GM19193 (cell line): ENCODE measurements at regions not wholly inside any gene's neighbourhood (a gene's known extent, or its start where the extent isn't known, plus 50 kb on each side); places are given as distances from the start of the nearest gene placed in this dataset.

Experiments
- POLR2A ChIP-seq: IDR thresholded peaks from 4 replicates; pipeline ENCODE4 v1.6.1; 2011; ENCODE audit not compliant: insufficient read depth, insufficient read length; ENCODE audit errors: extremely low read depth

DNA sequence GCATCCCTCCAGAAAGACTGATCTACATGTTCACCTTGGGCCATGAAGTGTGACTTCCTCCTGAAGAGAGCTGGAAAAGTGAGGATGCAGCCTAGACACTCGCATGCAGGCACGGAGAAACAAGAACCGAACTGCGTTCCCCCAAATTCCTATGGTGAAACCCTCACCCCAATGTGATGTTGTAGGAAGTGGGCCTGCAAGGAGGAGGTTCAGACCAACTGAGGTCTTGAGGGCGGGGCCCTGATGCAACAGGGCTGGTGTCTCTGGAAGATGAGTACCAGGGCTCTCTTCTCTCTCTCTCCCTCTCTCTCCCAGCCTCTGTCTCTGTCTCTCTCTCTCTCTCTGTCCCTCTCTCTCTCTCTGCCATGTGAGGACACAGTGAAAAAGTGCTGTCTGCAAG lies 501.1 kb downstream of the BRD1 start:
- no peak for TF ChIP-seq POLR2A

- TF ChIP-seq POLR2A = no peak
These were observed 501.9 kb downstream of the BRD1 start for GRCh38 chr22:49325531-49326395.

DNA sequence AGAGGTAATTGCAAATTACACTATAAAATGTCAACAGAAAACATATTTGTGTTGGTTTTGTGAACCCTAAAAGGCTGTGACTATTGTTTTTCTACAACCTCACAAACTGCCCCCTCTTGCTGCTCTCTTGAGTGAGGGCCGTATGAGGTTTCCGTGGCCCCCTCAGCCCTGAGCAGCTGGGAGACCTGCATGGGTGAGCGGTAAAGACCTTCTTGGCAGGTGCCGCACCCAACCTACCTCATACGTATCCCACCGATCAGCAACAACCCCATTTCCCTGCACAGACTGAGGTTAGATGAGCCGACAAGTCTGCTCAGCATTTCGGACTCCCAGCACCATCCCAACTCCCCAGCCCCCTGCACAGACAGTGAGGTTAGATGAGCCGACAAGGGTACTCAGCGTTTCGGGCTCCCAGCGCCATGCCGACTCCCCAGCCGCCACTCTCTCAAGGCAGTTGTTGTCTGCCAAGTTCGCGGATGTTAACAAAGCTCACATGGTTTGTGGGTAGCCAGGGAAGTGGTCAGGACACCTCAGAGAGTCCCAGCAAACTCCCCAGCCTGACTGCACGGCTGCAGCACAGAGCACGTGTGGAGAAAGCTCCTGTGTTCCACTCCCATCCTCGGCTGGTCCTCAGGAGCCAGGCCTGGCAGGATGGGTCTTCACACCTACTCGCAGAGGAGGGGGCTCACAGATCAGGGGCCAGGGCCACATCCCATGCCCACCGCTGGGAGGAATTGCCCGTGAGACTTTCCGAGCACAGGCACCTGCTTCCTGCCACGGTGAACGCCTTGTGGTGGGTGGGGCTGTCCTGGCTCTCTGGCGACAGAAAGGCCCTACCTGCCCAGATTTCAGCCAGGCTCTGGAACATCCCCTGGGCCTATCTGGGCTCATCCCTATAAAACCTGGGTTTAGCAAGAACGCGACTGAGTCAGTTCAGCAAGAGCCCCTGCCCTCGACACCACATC lies 502.9 kb downstream of the BRD1 start:
- no peak for TF ChIP-seq POLR2A

DNA sequence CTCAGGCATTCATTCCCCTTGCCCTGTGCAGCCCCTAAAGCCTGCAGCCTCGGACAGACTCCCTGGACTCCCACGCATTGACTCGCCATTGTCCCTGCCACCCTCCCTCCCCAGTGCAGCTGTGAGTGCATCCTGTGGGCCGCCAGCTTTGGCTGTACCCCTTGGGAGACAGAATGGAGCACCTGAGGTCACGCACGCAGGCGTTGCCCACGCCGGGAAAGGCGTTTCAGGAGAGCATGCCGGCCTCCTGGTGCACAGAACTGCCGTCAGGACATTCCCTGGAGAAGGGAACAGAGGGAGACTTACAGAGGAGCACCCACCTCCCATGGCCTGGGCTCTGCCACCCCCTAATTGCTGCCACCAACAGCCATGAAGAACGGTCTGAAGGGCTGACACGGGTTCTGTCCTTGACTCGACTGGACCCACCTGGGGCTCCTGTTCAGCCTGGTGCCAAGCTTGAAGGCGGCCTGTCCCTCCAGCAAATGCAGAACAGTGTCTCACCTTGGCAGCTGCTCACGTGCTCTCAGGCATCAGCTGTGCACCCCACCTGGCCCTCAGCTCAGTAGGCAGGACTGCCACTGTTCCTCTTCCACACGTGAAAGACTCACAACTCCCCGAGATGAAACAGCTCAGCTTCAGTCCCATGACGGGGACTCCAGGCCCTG lies 503.8 kb downstream of the BRD1 start:
- no peak for TF ChIP-seq POLR2A

GRCh38 chr22:49322861-49323622 lies 504.6 kb downstream of the BRD1 start:
- TF ChIP-seq POLR2A = no peak

DNA sequence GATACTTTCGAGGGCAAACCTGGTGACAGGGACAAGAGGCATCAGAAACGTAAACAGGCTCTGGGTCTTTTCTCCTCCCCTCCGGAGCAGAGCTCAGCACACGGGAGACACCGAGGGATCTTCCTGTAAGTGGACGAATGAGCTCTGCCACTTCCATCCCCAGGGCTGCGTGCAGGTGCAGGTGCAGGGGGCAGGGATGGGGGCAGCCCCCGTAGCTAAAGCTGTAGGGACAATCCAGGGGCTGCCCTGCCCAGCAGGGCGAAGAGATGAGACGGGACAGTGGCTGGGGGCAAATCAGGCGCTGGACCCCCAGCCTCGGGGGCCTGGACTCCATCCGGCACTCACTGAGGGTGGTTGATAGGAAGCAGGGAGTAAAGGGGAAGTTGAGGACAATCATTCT lies 505.4 kb downstream of the BRD1 start:
- no peak for TF ChIP-seq POLR2A

- TF ChIP-seq POLR2A = no peak
These were observed 506.1 kb downstream of the BRD1 start for GRCh38 chr22:49321477-49322055.

DNA sequence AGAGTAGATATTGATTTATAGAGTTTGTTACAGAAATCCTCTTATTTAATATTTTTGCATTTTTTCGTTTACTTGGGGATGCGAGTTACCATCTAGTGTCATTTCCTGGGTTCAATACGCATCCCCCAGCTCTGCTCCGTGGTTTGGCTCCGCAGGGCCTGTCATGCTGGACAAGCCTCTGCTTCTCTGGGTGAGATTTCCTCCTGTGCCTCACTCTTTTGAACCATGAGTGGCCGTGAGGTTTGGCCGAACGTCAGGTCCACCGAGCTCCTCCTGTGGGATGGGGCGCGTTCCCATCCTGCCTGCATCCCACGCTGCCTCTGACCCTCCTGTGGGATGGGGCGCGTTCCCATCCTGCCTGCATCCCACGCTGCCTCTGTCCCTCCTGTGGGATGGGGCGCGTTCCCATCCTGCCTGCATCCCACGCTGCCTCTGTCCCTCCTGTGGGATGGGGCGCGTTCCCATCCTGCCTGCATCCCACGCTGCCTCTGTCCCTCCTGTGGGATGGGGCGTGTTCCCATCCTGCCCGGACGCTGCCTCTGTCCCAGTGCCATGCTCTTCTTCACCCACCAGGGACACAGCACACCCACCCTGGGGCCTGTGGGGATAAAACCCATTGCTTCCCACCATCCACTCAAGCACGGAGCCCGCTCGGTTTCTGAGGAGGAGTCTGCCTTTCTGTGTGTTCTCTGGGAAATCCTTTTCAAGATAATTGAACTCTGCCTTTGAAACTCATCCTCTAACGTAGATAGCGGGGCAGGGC lies 506.8 kb downstream of the BRD1 start:
- TF ChIP-seq POLR2A = no peak

- no peak for TF ChIP-seq POLR2A
These were observed 510.3 kb downstream of the BRD1 start for GRCh38 chr22:49317369-49317768.

DNA sequence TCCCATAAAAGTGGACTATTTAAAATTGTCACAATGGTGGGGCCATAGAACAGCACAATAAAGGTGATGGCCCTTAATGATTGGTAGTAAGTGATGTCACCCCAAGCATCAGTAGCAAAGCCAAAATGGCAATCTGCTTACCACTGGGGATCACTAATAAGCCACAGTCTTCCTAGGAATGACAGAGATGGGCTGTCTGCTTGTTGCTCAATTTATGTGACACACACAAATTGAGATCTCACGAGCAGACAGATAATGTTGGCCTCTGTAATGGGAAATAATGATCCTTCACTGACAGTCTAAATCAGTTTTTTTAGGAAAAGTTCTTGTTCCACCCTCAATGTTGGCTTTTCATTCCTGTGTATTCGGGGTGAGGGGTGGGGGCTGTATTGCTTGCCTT lies 515.1 kb downstream of the BRD1 start:
- TF ChIP-seq POLR2A = no peak

- no peak for TF ChIP-seq POLR2A
These were observed 517.3 kb downstream of the BRD1 start for GRCh38 chr22:49310354-49310753.

GRCh38 chr22:49308300-49308699 lies 519.4 kb downstream of the BRD1 start:
- TF ChIP-seq POLR2A = no peak

DNA sequence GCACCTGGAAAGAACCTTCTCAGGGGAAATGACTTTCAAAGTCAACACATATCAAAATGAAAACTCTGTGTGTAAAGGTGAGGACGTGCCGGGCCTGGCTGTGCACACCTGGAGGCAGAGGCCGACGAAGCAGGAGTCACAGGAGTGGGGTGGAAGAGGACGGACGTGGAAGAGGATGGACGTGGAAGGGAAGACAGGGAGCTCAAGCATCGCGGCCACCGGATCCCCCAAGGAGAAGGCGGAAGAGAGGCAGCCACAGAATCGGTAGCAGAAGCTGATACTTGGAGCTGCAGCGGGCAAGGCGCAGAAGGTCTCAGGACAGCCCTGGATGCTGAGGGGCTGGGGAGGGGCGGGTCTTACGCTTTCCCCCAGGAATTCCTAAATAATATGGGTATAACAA lies 519.8 kb downstream of the BRD1 start:
- TF ChIP-seq POLR2A = no peak
